Islet of Langerhans (tissue), 1 donor: ENCODE measurements at regions not wholly inside any gene's neighbourhood (a gene's known extent, or its start where the extent isn't known, plus 50 kb on each side); places are given as distances from the start of the nearest gene placed in this dataset.
"Not testable (repeated sequence)": the region's sequence is repeated elsewhere in the genome, so short reads cannot be mapped to it uniquely, and the experiment has no call there.

Experiments
- FAIRE-seq: peaks from one replicate; lab custom pipeline; 2011; peaks lifted over from hg19 to GRCh38; lab: Jason Lieb, UNC

DNA sequence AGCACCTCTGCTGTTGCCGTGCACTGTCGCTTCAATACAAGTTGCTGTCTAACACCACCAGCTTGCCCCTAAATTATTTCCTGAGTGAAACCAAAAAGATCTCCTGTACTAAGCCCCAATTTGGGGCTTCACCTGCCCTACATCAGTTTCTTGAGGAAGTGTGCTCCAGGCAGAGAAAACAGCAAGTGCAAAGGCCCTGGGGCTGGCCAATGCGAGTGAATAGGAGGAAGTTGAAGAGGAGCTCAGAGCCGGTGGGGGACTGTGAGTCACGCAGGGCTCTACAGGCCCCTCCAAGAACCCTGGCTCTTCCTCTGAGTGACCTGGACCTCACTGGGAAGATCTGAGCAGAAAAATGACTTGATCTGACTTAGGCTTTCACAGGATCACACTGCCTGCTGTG, 117.2 kb downstream of the IPO8 start:
- FAIRE-seq = no peak

DNA sequence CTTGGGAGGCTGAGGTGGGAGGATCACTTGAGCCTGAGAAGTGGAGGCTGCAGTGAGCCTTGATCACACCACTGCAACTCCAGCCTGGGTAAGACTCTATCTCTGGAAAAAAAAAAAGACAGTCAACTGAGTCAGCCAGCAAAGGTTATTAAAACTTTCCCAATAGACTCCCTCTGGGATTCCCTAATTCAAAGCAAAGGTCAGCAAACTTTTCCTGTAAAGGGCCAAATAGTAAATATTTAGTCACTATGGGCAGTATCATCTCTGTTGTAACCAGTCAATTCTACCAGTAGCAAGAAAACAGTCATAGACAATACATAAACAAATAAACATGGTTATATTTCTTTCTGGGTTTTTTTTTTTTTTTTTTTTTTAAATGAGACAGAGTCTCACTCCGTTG, 122.5 kb downstream of the IPO8 start:
- no peak for FAIRE-seq

DNA sequence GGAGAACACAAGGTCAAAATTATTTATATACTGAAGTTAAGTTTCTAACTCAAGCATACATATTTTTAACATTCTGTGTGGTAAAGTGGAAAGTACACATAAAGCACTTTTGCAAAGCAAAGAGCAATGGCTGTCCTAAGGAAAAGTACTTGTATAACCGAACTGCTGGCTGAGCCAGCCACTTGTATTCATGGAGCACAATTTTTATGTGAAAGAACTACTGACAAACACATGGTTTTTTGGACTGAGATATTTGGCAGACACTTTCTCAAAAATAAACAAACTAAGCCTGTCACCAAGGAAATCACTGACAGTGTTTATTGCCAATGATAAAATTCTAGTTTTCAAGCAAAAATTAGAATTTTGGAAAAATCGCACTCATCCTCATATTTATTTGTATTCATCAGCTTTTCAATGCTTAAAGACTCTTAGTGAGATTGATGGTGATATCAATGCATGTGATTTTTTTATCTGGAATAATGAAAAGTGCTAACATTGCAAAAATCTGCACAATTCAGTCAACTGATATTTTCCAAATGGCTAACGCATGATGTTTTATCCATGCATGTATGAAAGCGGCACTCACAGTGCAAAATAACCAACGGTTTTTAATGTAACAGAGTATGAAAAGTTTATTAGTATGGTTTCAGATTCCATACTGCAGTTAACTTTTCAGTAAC, 125.3 kb downstream of the IPO8 start:
- no peak for FAIRE-seq

DNA sequence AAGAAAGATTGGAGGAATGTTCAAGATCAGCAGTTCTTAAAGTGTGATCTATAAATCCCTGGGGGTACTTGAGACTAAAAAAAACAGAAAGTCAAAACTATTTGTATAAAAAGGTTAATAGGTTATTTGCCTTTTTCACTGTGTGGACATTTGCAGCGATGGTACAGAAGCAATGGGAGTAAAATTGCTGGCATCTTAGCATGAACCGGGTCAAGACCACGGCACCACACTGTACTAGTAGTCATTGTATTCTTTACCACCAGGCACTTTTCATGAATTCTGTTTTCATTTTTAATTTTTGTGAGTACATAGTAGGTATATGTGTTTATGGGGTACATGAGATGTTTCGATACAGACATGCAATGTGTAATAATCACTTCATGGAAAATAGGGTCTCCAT, 126.2 kb downstream of the IPO8 start:
- FAIRE-seq = no peak

DNA sequence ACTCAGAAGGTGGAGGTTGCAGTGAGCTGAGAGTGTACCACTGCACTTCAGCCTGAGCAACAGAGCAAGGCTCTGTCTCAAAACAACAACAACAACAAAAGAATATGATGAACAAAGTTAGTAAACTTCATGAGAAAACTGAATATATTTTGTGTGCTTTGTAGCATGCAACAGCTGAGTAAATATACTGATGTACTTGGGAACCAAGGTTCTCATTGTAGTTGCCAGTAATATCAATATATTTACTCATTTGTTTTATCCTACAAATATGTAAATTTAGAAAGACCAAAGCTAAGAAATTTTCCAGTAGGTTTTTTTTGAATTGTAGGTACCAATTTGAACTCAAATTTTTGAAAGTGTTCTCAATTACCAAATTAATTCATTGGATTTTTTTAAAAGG, 127.2 kb downstream of the IPO8 start:
- FAIRE-seq = no peak

DNA sequence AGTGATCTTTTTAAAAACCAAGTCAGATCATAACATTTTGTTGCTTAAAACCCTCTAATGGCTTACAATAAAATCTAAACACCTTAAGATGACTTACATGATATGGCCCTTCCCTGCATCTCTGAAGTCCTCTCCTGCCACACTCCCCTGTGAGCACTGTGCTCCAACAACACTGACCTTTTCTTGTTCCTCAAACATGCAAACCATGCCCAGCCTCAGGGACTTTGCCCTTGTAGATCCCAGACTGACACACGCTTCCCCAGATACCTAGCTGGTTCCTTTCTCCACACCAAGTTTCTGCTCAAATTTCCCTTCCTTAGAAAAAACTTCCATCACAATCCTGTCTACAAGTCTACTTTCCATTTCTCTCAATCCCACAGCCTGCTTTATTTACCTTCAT, 128.6 kb downstream of the IPO8 start:
- FAIRE-seq = no peak

DNA sequence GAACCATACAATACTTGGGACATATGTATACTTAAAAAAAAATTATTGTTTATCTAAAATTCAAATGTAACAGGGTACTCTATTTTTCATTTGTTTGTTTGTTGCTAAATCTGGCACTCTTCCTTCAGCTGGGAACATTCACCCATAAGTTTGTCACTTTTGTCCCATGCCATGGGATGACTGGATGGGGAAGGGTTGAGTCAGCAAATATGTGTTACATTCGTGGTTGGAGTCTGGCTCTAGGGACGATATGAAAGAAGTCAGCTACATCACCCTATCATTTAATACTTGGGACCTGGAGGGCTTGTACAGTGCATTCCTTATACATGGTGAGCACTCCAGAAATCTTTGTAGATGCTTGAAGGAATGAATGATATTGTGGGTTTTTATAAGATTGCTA, 131.3 kb downstream of the IPO8 start:
- FAIRE-seq = no peak

DNA sequence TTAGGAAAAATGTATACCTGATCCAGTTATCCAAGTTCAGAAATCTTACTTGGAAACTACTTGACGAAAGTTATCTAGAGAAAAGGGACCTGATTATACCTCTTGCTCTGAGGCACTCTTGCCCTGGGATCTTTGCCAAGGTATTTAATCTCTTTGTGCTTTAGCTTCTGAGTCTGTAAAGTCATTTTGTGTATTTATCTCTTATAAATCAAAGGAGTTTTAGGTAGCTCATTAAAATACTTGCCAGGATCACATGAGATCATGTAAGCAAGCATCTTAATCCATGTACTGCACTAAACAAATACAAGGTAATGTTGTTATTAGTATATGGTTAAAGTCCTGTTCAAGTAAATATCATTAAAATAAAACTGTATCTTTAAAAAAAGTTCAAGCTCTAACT, 147.5 kb downstream of the IPO8 start:
- FAIRE-seq = no peak

DNA sequence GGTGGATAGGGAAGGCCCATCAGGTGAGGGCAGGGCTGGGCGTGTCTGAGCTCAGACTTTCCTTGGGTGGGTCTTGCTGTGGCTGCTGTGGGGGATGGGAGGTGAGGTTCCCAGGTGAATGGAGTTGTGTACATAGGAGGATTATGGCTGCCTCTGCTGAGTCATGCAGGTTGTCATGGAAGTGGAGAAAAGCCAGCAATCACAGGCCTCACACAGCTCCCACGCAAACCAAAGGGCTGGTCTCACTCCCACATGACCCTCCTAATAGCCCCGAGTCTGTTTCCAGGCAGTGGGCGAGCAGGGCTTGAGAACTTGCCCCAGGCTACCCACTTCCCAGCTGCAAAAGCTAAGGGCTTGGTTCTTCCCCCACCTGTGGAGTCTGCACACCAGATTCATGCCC, 149.5 kb downstream of the IPO8 start:
- no peak for FAIRE-seq

DNA sequence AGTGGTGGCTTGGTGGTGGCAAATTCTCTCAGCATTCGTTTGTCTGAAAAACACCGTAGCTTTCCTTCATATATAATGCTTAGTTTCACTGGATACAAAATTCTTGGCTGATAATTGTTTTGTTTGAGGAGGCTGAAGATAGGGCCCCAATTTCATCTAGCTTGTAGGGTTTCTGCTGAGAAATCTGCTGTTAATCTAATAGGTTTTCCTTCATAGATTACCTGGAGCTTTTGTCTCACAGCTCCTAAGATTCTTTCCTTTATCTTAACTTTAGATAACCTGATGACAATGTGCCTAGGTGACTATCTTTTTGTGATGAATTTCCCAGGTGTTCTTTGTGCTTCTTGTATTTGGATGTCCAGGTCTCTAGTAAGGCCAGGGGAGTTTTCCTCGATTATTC, 151.0 kb downstream of the IPO8 start:
- not testable (repeated sequence) for FAIRE-seq

DNA sequence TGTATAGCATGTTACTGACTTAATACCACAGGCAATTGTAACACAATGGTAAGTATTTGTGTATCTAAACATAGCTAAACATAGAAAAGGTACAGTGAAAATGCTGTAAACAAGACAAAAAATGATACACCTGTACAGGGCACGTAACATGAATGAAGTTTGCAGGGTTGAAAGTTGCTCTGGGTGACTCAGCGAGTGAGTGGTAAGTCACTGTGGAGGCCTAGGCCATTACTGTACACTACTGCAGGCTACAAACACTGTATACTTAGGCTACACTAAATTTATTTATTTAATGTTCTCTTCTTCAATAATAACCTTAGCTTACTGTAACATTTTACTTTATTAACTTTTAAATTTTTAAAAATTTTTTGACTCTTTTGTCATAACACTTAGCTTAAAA, 158.4 kb downstream of the IPO8 start:
- no peak for FAIRE-seq

DNA sequence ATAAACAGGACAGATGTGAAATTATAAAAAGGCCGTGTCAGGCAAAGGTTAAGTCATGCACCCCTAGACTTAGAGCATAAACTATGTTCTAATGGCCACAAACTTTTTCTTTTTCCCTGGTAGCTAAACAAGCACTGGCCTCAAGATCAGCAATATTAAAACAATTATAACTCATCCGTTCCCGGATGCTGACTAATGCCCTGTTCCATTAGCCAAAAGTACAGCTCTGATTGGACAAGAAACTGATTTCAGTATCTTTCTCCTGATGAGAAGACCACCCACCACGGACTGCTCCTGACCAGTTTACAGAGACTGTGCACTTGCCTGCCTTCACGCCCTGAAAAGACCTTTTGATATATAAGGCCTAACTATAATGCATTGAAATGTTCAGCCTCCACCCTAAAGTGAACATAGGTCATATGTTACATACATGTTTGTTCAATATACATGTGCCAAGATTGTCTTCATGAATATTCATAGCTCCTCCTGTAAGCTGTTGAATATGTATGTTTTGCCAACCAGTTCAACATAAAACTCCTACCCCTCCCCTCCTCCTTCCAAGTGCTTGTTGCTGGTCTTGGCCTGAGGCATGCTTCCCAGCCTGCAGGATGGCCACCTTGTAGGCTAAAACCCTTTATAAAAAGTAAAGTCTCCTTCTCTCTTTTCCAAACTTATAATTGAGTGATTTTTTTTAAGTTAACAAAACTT, 162.0 kb downstream of the IPO8 start:
- FAIRE-seq = no peak

DNA sequence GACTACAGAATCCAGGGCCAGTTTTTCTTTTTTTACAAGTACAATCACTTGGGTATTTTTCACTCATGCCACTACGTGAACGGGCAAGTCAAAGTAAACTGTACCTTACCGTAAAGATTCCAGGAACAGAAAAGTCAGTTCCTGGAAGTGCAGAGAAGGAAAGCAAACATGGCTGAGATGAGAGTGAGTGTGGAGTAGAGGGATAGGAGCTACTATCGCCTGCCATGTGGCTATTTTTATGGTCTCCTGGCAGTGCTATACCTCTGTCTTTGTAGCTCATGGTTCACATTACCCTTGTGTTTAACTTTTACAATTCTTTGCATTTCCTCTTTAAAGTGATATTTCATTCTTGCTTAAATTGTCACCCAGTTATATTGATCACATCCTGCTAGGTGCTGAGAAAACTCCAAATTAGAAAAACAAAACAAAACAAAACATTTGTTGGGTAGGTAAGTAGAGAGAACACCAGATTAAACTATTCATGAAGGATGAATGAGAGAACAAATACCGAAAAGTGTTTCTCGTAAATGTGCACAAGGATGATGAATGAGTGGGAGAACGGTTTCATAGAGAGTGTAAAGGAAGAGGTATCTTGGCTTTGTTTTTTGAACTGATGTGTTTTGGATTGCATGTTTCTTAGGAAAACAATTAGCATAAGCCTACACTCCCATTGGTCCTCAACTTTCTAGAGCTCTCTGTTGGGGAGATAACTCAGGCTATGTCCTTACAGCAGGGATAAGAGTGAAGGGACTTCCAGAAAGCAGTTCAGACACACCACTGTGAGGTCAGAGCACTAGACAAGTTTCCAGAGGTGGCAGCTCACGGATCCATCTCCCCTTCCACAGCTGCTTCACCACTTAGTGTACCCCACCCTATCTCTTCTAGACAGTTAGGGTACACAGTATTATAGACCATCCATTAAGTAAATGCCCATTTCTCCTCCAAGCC, 163.7 kb downstream of the IPO8 start:
- no peak for FAIRE-seq

DNA sequence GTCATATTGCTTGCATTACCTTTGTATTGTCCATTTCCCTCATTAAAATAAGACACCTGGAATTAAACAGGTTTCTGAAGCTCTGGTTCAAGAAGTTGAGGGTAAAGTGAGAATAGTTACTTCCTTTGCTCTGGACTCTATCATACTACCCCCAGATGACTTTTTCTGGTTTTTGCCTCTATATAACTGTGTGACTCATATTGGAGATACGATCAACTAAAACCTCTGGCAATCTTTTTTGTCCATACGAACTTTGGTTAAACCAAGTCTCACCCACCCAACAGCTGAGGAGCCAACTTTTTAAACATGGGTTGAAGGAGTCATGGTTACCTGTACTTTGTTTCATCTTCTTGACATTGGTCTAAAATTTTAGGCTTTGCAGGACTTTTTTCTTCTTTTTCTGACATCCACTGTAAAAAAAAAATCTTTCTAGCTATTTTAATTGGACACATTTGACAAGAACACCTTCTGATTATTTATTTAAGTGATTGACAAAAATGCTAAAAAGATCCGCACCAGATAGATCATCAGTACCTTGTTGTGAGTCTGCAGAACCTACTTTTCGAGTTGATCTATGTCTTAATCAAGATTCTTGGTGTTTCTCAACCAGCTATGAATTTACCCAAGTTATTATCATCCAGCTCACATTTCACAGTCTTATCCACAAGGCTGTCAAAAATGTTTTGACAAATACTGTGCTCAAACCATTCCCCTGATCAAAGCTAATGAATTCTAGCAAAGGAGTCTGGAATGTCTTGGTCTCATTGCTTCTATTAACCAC, 166.0 kb downstream of the IPO8 start:
- FAIRE-seq = no peak

DNA sequence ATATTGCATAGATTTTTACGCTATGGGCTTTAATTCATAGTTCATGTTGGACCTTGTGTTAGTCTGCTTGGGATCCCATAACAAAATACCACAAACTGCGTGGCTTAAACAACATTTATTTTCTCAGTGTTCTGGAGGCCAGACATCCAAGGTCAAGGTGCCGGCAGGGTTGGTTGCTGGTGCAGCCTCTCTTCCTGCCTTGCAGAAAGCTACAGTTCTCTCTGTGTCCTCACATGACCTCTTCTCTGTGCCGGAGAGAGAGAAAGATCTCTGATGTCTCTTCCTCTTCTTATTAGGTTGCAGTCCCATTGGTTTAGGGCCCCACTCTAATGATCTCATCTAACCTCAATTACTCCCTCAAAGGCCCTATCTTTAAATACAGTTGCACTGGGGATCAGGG, 170.5 kb downstream of the IPO8 start:
- no peak for FAIRE-seq

DNA sequence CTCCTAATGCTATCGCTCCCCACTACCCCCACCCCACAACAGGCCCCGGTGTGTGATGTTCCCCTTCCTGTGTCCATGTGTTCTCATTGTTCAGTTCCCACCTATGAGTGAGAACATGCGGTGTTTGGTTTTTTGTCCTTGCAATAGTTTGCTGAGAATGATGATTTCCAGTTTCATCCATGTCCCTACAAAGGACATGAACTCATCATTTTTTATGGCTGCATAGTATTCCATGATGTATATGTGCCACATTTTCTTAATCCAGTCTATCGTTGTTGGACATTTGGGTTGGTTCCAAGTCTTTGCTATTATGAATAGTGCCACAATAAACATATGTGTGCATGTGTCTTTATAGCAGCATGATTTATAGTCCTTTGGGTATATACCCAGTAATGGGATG, 175.4 kb downstream of the IPO8 start:
- FAIRE-seq = not testable (repeated sequence)

DNA sequence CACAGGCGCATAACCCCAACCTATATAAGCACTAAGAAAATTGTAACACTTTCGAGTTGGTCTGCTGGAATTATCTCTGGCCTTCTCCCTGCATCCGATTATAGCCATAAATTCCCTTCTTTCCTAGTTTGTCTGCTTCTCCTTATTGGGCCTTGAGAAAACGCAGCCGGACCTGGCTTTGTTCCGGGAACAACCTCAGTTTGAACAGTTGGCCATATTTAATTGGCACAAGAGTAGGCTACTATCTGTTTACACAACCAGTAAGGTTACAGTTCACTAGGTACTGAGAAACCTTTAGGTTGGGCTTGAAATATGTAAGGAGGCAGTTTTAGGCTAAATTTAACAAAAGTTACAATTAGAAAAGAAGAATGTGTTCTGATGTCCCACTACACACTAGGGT, 176.1 kb downstream of the IPO8 start:
- no peak for FAIRE-seq

DNA sequence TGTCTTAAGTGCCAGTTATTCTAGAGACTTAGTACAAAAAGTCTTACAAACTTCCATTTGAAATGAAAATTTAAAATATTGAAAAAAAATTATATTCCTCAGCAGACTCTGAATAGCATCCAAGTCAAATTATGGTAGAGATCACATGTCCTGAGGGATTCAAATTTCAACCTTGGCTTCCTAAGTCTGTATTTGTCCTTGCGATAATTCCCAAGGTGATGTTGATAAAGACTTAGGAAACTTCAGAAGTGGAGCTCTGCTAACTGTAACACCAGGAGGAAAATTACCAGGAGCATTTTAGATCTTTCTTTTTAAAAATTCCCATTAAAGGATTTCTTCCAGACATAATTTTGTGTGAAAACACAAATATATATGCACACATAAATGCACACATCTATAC, 178.3 kb downstream of the IPO8 start:
- no peak for FAIRE-seq

DNA sequence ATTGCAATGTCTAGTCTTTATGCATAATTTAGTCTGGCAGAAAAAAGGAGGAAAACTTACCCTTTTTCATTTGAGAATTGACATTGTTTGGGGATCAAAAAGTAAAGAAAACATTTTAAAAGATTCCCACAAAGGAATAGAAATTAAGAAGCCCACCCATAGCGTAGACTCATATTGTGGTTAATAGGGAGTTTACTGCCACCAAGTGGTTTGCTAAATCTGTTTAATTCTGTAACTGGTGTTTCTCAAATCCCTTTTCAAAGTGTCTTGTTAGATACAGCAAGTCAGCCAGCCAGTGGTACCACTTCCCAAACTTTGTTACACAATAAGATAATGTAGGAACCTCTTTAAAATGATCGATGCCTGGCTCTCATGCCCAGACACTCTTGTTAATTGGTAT, 180.3 kb downstream of the IPO8 start:
- FAIRE-seq = no peak

DNA sequence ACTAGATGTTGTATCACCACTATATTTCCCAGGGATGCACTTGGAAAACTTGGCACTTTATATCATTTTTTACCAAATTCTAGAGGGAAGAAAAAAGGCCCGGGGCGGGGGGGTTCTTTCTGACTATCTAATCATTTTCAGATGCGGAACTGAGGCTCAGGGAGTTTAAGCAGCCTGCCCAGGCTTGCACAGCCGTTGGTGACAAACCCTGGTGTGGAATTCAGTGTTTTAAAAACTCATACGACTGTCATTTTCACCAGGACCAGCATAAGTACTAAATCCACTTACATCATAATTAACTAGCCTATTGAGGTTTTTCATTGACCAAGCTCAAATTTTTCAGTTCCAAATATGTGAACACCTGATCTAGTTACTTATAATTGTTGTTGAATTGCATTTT, 181.0 kb downstream of the IPO8 start:
- no peak for FAIRE-seq

DNA sequence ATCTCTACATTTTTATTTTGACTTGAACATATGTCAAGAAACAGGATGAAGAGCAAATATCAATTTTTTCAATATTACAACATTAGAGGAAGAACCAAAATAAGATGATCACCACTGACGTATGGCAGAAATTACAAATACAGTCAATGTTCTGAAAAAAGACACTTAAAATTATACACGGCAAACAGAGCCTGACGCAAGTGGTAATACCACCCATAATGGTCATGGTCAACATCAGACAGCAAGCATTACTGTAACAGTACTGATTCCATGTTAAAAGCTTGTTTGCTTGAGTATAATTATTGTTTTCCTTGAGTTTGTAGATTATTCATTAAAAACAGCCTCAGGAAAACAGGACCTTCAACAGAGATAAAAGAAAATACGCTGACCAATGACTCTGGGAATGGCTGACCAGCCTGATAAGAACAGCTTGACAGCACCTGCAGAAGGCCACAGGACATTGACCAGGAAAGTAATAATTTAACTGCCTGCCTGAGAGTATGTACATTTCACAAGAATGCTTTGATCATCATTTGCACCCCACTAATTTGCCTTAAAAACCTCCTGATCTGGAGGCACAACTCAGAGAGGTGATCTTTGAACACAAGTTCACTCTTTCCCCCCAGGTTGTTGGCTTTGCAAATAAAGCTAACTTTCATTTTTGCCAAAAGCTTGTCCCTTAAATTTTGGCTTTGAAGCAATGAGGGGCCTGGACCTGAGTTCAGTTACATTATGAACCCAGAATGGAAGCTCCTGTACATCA, 187.3 kb downstream of the IPO8 start:
- FAIRE-seq = no peak

DNA sequence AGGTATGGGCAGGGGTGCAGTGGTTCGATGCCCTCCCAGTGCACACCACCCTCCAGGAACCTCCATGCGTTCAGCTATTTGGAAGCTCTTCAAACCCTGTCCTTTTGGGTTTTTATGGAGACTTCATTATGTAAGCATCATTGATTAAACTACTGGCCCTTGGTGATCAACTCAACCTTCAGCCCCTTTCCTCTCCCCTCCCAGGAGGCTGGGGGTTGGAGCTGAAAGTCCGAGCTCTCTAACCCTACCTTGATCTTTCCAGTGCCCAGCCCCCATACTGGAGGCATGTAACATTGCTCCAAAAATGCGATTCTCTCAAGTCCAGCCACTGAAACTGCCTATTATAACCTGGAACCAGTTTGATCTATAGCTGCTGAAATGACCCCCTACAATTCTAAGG, 188.1 kb downstream of the IPO8 start:
- no peak for FAIRE-seq
